CD4-positive, alpha-beta memory T cell (primary cell): ENCODE measurements at regions not wholly inside any gene's neighbourhood (a gene's known extent, or its start where the extent isn't known, plus 50 kb on each side); places are given as distances from the start of the nearest gene placed in this dataset.

Source experiments
- CTCF ChIA-PET: fragments of 350-600 bp; sonication (Branson Sonifier 250); formaldehyde crosslinking; loops from one replicate; lab custom pipeline; 2021; ENCODE audit warnings: inconsistent platforms; ENCODE audit not compliant: partially characterized antibody; lab: Charles Lee
- POLR2A ChIA-PET: fragments of 350-600 bp; sonication (Branson Sonifier 250); formaldehyde crosslinking; loops from one replicate; lab custom pipeline; 2021; ENCODE audit not compliant: partially characterized antibody; lab: Charles Lee
- DNase-seq, 5 donors: peaks; one replicate each; pipeline versions ENCODE4 v3.0.0 to v3.0.0-alpha.2; 2020 to 2022; ENCODE audit warnings: mixed read lengths in 1 of 5
- H3K27ac ChIP-seq: one replicate; pipeline ENCODE4 v1.7.0; 2013; ENCODE audit warnings: low read depth, low read length
- H3K27me3 ChIP-seq: 2 replicates; pipeline ENCODE4 v1.7.0; 2013; ENCODE audit warnings: mild to moderate bottlenecking, low read length, moderate library complexity; ENCODE audit not compliant: insufficient read depth
- H3K36me3 ChIP-seq: 2 replicates; pipeline ENCODE4 v1.7.0; 2013; ENCODE audit warnings: mild to moderate bottlenecking, low read length, moderate library complexity; ENCODE audit not compliant: insufficient read depth
- H3K4me1 ChIP-seq: 2 replicates; pipeline ENCODE4 v1.7.0; 2013; ENCODE audit warnings: mild to moderate bottlenecking, low read length, moderate library complexity; ENCODE audit not compliant: insufficient read depth
- H3K4me3 ChIP-seq, 2 donors: one replicate each; pipeline ENCODE4 v1.7.0; 2013; ENCODE audit warnings: low read length in 2 of 2, mild to moderate bottlenecking in 1 of 2
- H3K9me3 ChIP-seq, 2 donors: one replicate each; pipeline ENCODE4 v1.7.0; 2013; ENCODE audit warnings: low read length in 2 of 2, control low read depth in 1 of 2; ENCODE audit not compliant: control insufficient read depth in 1 of 2
- H3K27ac Mint-ChIP-seq, 7 donors: one replicate each; pipeline ENCODE4 v1.8.0; 2020 to 2021; ENCODE audit warnings: mixed read lengths in 7 of 7, mild to moderate bottlenecking in 6 of 7, inconsistent platforms in 3 of 7, moderate library complexity in 3 of 7
- H3K27me3 Mint-ChIP-seq, 2 donors: one replicate each; pipeline ENCODE4 v1.8.0; 2020 to 2021; ENCODE audit warnings: mixed read lengths in 2 of 2
- H3K36me3 Mint-ChIP-seq, 2 donors: one replicate each; pipeline ENCODE4 v1.8.0; 2020 to 2021; ENCODE audit warnings: mixed read lengths in 2 of 2, inconsistent platforms in 1 of 2, mild to moderate bottlenecking in 1 of 2
- H3K4me1 Mint-ChIP-seq, 4 donors: one replicate each; pipeline ENCODE4 v1.8.0; 2020 to 2021; ENCODE audit warnings: mixed read lengths in 4 of 4, mild to moderate bottlenecking in 1 of 4
- H3K4me3 Mint-ChIP-seq, 8 donors: one replicate each; pipeline ENCODE4 v1.8.0; 2020 to 2021; ENCODE audit warnings: mixed read lengths in 8 of 8, mild to moderate bottlenecking in 7 of 8, moderate library complexity in 6 of 8, inconsistent platforms in 3 of 8
- H3K9me3 Mint-ChIP-seq, 8 donors: one replicate each; pipeline ENCODE4 v1.8.0; 2020 to 2021; ENCODE audit warnings: mixed read lengths in 8 of 8, mild to moderate bottlenecking in 5 of 8, inconsistent platforms in 3 of 8, moderate library complexity in 1 of 8
- intact Hi-C: fragments of 100-400 bp; cut with micrococcal nuclease; formaldehyde crosslinking; loops from one replicate; pipeline ENCODE4 v1.15.1; 2023

DNA sequence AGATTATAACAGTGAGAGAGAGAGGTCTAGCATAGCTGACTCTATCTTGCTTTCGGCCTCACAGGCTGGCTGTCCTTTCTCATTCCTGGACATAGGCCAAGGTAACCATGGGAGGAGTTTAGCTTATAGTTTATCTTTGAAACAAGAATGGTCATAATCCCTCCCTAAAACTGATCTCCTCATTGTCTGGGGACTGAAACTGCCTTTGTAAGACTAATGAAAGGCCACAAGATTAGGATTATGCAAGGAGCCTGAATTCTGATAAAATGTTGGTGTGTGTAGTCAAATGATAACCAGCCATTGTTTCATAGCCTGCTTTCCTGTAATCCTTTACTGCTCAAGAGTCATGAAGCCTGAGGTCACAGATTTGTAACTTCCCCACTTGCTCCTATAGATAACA, 131.9 kb upstream of the LYPLAL1 start:
- no peak overlapping the region for H3K4me3 ChIP-seq

DNA sequence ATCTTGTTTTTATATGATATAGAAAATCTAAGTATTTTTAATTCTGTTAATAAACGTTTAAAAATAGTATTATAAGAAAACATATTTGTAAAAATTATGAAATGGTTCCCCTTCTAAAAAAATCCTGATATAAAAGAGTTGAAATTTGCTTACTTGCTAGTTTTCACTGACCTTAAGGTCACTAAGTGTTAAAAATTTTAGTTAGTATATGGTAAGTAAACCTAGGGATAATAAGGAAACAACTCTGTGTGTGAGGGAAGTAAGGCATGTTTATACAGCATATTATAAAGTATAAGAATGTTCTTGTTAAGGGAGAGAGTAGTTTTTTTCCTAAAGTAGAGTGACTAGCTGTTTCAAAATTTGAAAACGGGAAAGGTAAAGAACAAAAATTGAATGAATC, 130.9 kb upstream of the LYPLAL1 start:
- no peaks in the 10 kb centered on the region for H3K4me1 Mint-ChIP-seq
- H3K27ac ChIP-seq = no peak overlapping the region
- DNase-seq = no peak
- H3K9me3 ChIP-seq = no peaks in the 10 kb centered on the region
- H3K4me3 Mint-ChIP-seq = no peak overlapping the region
- no peaks in the 10 kb centered on the region for H3K27me3 ChIP-seq
- H3K4me1 ChIP-seq = no peaks in the 10 kb centered on the region
- POLR2A ChIA-PET = no interaction called here
- no peaks in the 10 kb centered on the region for H3K36me3 Mint-ChIP-seq
- no peaks in the 10 kb centered on the region for H3K27me3 Mint-ChIP-seq
- CTCF ChIA-PET = no interaction called here
- no peaks in the 10 kb centered on the region for H3K36me3 ChIP-seq
- intact Hi-C loops = no loop called here
- H3K4me3 ChIP-seq = no peak overlapping the region
- H3K9me3 Mint-ChIP-seq = peaks cover 0 to 8% (median 4%) of the 10 kb centered on the region in 8 donors
- H3K27ac Mint-ChIP-seq = no peak overlapping the region

More for the DNA sequence above, 131.9 kb upstream of the LYPLAL1 start:
- H3K4me1 ChIP-seq = no peaks in the 10 kb centered on the region
- H3K4me3 Mint-ChIP-seq = no peak overlapping the region
- no peaks in the 10 kb centered on the region for H3K27me3 ChIP-seq
- no peak overlapping the region for H3K27ac ChIP-seq
- H3K9me3 Mint-ChIP-seq = peaks cover 0 to 9% (median 3%) of the 10 kb centered on the region in 8 donors
- no peak overlapping the region for H3K27ac Mint-ChIP-seq
- ChIA-PET POLR2A (no interaction called here), CTCF (no interaction called here)
- H3K36me3 ChIP-seq = no peaks in the 10 kb centered on the region
- no peaks in the 10 kb centered on the region for H3K9me3 ChIP-seq
- no peaks in the 10 kb centered on the region for H3K4me1 Mint-ChIP-seq
- no peak for DNase-seq
- intact Hi-C loops = no loop called here
- no peaks in the 10 kb centered on the region for H3K27me3 Mint-ChIP-seq
- no peaks in the 10 kb centered on the region for H3K36me3 Mint-ChIP-seq

DNA sequence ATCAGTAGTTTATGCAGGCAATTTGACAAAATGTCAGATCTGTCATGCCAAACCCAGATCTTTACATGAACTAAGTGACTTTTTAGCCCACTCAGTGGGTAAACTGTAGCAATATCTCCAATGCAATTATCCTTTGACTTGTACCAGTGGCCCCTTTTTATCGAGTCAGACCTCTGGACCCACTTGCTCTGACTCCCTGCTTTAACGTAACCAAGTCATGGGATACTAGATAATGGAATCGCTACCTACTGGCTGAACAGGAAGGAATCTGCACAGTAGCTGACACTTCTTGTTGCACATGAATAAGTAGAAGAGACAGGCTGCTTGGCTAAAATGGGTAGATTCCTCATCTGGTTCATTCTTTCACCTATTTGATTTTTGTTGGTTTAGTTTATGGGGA, 128.4 kb upstream of the LYPLAL1 start:
- no peak overlapping the region for H3K27ac Mint-ChIP-seq
- H3K27me3 ChIP-seq = no peaks in the 10 kb centered on the region
- peaks cover 0 to 7% (median 2%) of the 10 kb centered on the region in 8 donors for H3K9me3 Mint-ChIP-seq
- intact Hi-C loops = no loop called here
- H3K4me1 ChIP-seq = no peaks in the 10 kb centered on the region
- no peaks in the 10 kb centered on the region for H3K9me3 ChIP-seq
- H3K4me3 ChIP-seq = no peak overlapping the region
- H3K27me3 Mint-ChIP-seq = no peaks in the 10 kb centered on the region
- no peak overlapping the region for H3K27ac ChIP-seq
- CTCF ChIA-PET = no interaction called here
- H3K4me3 Mint-ChIP-seq = no peak overlapping the region
- POLR2A ChIA-PET = no interaction called here
- no peaks in the 10 kb centered on the region for H3K36me3 Mint-ChIP-seq
- H3K4me1 Mint-ChIP-seq = no peaks in the 10 kb centered on the region
- DNase-seq = no peak
- H3K36me3 ChIP-seq = no peaks in the 10 kb centered on the region

DNA sequence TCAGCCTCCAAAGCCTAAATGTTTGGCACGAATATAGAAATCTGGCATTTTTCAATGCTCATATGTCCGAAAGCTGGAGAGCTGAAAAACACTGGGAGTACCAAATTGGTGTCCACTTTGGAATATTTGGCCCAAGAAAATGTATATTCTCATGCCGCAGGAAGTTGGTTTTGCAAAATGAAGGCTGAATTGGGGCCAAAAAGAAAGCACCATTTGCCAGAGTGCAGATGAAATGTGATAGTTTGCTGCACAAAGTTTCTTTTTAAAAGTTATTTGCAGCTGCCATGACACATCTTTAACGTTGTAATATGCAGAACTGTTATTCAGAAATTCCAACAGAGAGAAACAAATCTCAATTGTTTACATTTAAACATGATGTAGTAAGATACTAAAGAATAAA, 124.2 kb upstream of the LYPLAL1 start:
- no peaks in the 10 kb centered on the region for H3K27me3 Mint-ChIP-seq
- CTCF ChIA-PET = no interaction called here

DNA sequence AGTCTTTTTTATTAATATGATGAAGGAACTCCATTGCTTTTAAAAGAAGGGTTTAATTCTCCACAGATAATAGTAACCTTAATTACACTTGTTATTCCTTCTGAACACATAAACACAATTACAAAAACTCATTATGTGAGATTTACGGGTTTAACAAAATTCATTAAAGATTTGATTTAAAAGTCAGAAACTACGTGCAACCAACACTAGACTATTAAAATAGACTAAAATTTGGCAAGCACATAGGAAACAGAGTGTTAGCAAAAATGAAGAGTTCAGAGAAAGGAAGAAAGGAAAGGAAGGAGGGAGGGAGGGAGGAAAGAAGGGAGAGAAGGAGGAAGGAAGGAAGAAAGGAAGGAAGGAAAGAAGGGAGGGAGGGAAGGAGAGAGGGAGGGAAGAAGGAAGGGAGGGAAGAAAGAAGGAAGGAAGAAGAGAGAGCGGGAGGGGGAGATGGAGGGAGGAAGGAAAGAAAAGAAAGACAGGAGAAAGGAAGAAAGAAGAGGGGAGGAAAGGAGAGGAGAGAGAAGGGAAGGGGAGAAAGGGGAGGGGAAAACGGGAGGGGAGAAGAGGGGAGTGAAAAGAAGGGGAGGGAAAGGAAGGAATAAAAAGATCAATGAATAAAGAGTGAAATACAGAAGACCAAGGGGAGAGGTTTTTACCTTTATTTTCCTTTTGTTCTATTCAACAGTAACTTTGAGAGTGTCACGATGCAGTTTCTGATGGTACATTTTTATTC, 123.4 kb upstream of the LYPLAL1 start:
- Mint-ChIP-seq H3K4me1 (no peaks in the 10 kb centered on the region), H3K27me3 (no peaks in the 10 kb centered on the region), H3K9me3 (peaks cover 0 to 5% (median 0%) of the 10 kb centered on the region in 8 donors), H3K4me3 (no peak overlapping the region), H3K27ac (no peak overlapping the region), H3K36me3 (no peaks in the 10 kb centered on the region)
- Histone ChIP-seq H3K4me3 (no peak overlapping the region), H3K9me3 (no peaks in the 10 kb centered on the region), H3K36me3 (no peaks in the 10 kb centered on the region), H3K27ac (no peak overlapping the region), H3K27me3 (no peaks in the 10 kb centered on the region), H3K4me1 (no peaks in the 10 kb centered on the region)
- no peak for DNase-seq
- intact Hi-C loops = no loop called here
- POLR2A ChIA-PET = no interaction called here
- CTCF ChIA-PET = no interaction called here

More for the DNA sequence above, 124.2 kb upstream of the LYPLAL1 start:
- Histone ChIP-seq H3K9me3 (no peaks in the 10 kb centered on the region), H3K4me1 (no peaks in the 10 kb centered on the region), H3K27ac (no peak overlapping the region), H3K27me3 (no peaks in the 10 kb centered on the region), H3K36me3 (no peaks in the 10 kb centered on the region), H3K4me3 (no peak overlapping the region)
- Mint-ChIP-seq H3K4me3 (no peak overlapping the region), H3K27ac (no peak overlapping the region), H3K9me3 (peaks cover 0 to 5% (median 0%) of the 10 kb centered on the region in 8 donors), H3K4me1 (no peaks in the 10 kb centered on the region), H3K36me3 (no peaks in the 10 kb centered on the region)
- intact Hi-C loops = no loop called here
- no peak for DNase-seq
- POLR2A ChIA-PET = no interaction called here

DNA sequence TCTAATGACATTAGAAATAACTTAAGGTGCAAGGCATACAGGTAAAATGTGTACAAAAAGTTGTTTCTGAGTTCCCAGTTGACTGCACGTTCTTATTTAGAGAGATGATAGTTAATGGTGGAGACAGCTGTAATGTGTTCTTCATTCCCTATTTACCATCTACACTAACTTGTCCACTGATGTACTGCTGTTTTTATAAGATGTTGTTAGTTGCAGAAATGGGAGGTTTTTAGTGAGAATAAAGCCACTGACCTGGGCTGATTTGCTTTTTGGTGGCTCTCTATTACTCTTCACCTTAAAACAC, 122.9 kb upstream of the LYPLAL1 start:
- Mint-ChIP-seq H3K4me3 (no peak overlapping the region), H3K4me1 (no peaks in the 10 kb centered on the region), H3K36me3 (no peaks in the 10 kb centered on the region), H3K27me3 (no peaks in the 10 kb centered on the region), H3K27ac (no peak overlapping the region), H3K9me3 (peaks cover 0 to 5% (median under 1%) of the 10 kb centered on the region in 8 donors)
- CTCF ChIA-PET = no interaction called here
- no peak for DNase-seq
- POLR2A ChIA-PET = no interaction called here
- Histone ChIP-seq H3K27ac (no peak overlapping the region), H3K4me1 (no peaks in the 10 kb centered on the region), H3K27me3 (no peaks in the 10 kb centered on the region), H3K9me3 (no peaks in the 10 kb centered on the region), H3K36me3 (no peaks in the 10 kb centered on the region), H3K4me3 (no peak overlapping the region)
- intact Hi-C loops = no loop called here

DNA sequence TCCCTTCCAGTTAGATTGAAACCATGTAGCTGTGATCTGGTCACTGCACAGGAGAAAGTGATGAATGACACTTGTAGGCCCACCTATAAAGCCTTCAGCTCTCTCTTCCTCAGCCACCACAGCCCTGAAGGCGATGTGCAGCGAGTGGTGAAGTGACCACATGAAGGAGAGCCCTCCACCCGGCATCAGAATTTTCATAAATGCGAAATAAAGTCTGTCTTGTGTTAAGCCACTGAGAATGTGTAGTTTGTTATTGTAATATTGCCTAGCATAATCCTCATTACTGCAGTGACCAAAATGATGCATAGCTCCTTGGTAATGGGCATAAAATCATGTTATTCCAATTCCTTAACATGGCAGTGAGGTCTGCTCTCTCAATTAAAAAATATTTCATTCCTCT, 122.1 kb upstream of the LYPLAL1 start:
- Mint-ChIP-seq H3K27ac (no peak overlapping the region), H3K4me3 (no peak overlapping the region), H3K4me1 (no peaks in the 10 kb centered on the region), H3K27me3 (no peaks in the 10 kb centered on the region), H3K9me3 (peaks cover 0 to 5% (median 0%) of the 10 kb centered on the region in 8 donors), H3K36me3 (no peaks in the 10 kb centered on the region)
- DNase-seq = no peak
- Histone ChIP-seq H3K4me3 (no peak overlapping the region), H3K36me3 (no peaks in the 10 kb centered on the region), H3K27me3 (no peaks in the 10 kb centered on the region), H3K27ac (no peak overlapping the region), H3K9me3 (no peaks in the 10 kb centered on the region), H3K4me1 (no peaks in the 10 kb centered on the region)
- intact Hi-C loops = no loop called here
- ChIA-PET POLR2A (no interaction called here), CTCF (no interaction called here)
